ENCODE measurements at regions not wholly inside any gene's neighbourhood (a gene's known extent, or its start where the extent isn't known, plus 50 kb on each side); places are given as distances from the start of the nearest gene placed in this dataset.
"Not testable (repeated sequence)": the region's sequence is repeated elsewhere in the genome, so short reads cannot be mapped to it uniquely, and the experiment has no call there.

DNA sequence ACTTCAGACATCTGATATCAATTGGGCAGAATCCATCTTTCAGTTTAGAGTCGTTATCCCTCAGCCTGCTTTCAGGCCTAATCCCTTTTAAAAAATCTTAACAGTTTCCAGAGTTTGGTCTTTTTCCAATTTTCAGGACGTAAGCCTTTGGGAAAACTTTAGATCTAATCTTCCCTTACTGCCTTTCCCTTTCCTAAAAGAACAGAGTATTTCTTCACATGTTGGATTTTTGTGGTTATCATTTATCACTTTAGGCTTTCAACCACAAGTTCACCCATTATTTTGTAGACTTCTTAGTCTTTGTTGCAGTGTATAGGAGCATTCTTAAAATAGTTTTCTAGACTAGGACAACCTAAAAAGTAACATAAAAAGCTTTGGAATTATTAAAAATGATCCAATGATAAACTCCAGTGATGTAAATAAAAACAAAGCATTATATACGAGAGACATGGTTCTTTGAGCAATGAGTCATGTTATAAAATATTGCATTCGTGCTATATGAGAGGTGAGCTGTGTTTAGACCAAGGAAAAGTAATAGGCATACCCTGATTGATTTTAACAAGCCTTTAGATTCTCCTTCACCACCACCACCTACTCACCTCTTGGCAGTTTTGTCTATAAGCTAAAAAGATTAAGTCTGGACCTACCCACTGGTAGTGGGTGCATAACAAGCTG lies 90.4 kb upstream of the MCHR2 start:
- no peak for DNase-seq

DNA sequence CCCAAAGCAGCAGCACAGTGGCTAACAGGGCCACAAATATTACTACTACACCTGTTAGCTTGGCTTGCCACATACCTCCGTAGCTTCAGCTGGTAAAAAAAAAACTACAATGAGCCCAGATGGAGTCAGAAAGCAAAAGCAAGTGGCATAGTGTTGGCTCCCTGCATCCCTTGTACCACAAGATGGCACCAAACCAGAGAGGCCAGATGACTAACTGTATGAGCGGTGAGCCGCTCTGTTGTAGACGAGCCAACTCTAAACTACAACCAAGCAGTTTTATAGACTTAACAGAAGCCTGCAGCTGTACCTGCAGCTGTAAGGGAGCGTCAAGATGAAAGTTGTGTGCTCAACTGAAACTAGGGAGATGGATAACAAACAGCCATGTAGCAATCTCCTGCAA lies 84.5 kb upstream of the MCHR2 start:
- DNase-seq: peak in 1 of 2 experiments; percentile 16

- no peak for DNase-seq
These were observed 71.3 kb upstream of the MCHR2 start for GRCh38 chr6:100065348-100065747.

DNA sequence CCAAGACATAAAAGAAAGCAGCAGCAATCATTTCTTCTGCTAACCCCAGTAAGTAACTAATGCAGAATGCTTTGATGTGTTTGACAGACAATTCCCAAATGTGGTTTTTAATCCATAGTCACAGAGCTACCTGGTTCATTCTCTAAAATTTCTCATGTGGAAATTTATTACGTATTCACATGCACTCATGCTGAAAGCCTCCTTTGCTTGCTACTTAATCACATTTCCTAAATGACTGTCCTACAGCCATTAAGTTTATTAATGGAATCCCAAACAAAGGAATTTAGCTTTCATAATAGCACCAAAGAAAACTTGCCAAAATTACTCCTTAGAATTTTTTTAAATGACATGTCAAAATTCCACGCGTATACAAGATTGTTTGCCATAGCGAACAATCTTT lies 68.6 kb upstream of the MCHR2 start:
- DNase-seq: no peak

- no peak for DNase-seq
These were observed 63.9 kb upstream of the MCHR2 start for GRCh38 chr6:100057941-100058340.

GRCh38 chr6:100050550-100050949 lies 56.5 kb upstream of the MCHR2 start:
- no peak for DNase-seq

- not testable (repeated sequence) for DNase-seq
These were observed 49.9 kb upstream of the MCHR2 start for GRCh38 chr6:100043961-100044360.

All from Kasumi-1 (cell line).